Panc1 (cell line): ENCODE measurements at regions not wholly inside any gene's neighbourhood (a gene's known extent, or its start where the extent isn't known, plus 50 kb on each side); places are given as distances from the start of the nearest gene placed in this dataset.
"Not testable (repeated sequence)": the region's sequence is repeated elsewhere in the genome, so short reads cannot be mapped to it uniquely, and the experiment has no call there.

Source experiments
- ATAC-seq: fragments of 200-7000 bp; cut with Tn5 transposase; 2 replicates; pipeline ENCODE4 v1.9.1; 2020; ENCODE audit warnings: mild to moderate bottlenecking, moderate library complexity
- BruUV-seq: library from RNA; stranded (reverse); fragments of 400-500 nt; replicated peaks from 2 replicates; lab custom pipeline; 2021; lab: Mats Ljungman, UMichigan
- CTCF ChIA-PET: fragments of 300-600 bp; sonication (Branson Sonifier 250); formaldehyde crosslinking; loops from one replicate; lab custom pipeline; 2022; ENCODE audit warnings: antibody characterized with exemption; lab: Charles Lee
- POLR2A ChIA-PET: fragments of 300-600 bp; sonication (Branson Sonifier 250); formaldehyde crosslinking; loops from one replicate; lab custom pipeline; 2022; ENCODE audit warnings: antibody characterized with exemption; lab: Charles Lee
- DNase-seq: peaks from one replicate; pipeline ENCODE4 v3.0.0-alpha.2; 2010; ENCODE audit warnings: low read depth, low spot score
- H3K27ac ChIP-seq: 2 replicates; pipeline ENCODE4 v1.5.1; 2011; ENCODE audit warnings: mild to moderate bottlenecking, low read length, inconsistent platforms
- H3K27me3 ChIP-seq: fragments of 200-500 bp; sonication (Bioruptor generic); 2 replicates; pipeline ENCODE4 v1.6.0; 2014; ENCODE audit warnings: low read length, inconsistent platforms; ENCODE audit not compliant: control insufficient read depth, insufficient read depth
- H3K36me3 ChIP-seq: fragments of 200-500 bp; sonication (Bioruptor generic); 2 replicates; pipeline ENCODE4 v1.5.1; 2014; ENCODE audit warnings: inconsistent platforms, mild to moderate bottlenecking, low read length, moderate library complexity; ENCODE audit not compliant: control insufficient read depth, insufficient read depth
- H3K4me1 ChIP-seq: 2 replicates; pipeline ENCODE4 v1.5.1; 2011; ENCODE audit warnings: inconsistent platforms, mild to moderate bottlenecking, low read length, moderate library complexity; ENCODE audit not compliant: control insufficient read depth, insufficient read depth
- H3K4me3 ChIP-seq, 2 experiments: 2 replicates each; pipeline ENCODE4 v1.5.1; 2011 to 2012; ENCODE audit warnings: low read depth in 2 of 2, low read length in 2 of 2, mild to moderate bottlenecking in 2 of 2, inconsistent platforms in 1 of 2, moderate library complexity in 1 of 2
- H3K9me3 ChIP-seq: fragments of 200-500 bp; sonication (Bioruptor generic); 2 replicates; pipeline ENCODE4 v1.5.1; 2014; ENCODE audit warnings: low read depth, mild to moderate bottlenecking, inconsistent platforms, low read length, moderate library complexity; ENCODE audit not compliant: control insufficient read depth, insufficient read depth
- POLR2AphosphoS5 ChIP-seq: IDR thresholded peaks from 2 replicates; pipeline ENCODE4 v1.6.1; 2012; ENCODE audit warnings: mild to moderate bottlenecking, low read depth, low read length, moderate library complexity
- REST ChIP-seq, 2 experiments: IDR thresholded peaks; 2 replicates each; pipeline ENCODE4 v1.6.1; 2011 to 2012; ENCODE audit warnings: low read depth in 2 of 2, control low read depth in 1 of 2, low read length in 1 of 2, mild to moderate bottlenecking in 1 of 2, moderate library complexity in 1 of 2; ENCODE audit not compliant: insufficient read depth in 1 of 2
- SIN3A ChIP-seq: IDR thresholded peaks from 2 replicates; pipeline ENCODE4 v1.6.1; 2012; ENCODE audit warnings: low read depth, mild to moderate bottlenecking, low read length, moderate library complexity, borderline replicate concordance; ENCODE audit not compliant: insufficient read depth
- TCF7L2 ChIP-seq: IDR thresholded peaks from 2 replicates; pipeline ENCODE4 v1.6.1; 2011; ENCODE audit warnings: mild to moderate bottlenecking, low read depth, low read length, inconsistent platforms
- in situ Hi-C: cut with HindIII; loops from 2 replicates; pipeline ENCODE4 v1.10.0; 2016; ENCODE audit warnings: low sequenced_read_pairs, low pct_unique_long_range_greater_than_20kb
- intact Hi-C: fragments of 100-400 bp; cut with micrococcal nuclease; formaldehyde crosslinking; loops from one replicate; pipeline ENCODE4 v1.10.0; 2022; ENCODE audit not compliant: unreplicated experiment
- TF ChIP-seq, protein P1 (sequence below): fragments of 450-650 bp; IDR thresholded peaks from 2 replicates; pipeline ENCODE4 v1.5.1; 2017; ENCODE audit warnings: mild to moderate bottlenecking

DNA sequence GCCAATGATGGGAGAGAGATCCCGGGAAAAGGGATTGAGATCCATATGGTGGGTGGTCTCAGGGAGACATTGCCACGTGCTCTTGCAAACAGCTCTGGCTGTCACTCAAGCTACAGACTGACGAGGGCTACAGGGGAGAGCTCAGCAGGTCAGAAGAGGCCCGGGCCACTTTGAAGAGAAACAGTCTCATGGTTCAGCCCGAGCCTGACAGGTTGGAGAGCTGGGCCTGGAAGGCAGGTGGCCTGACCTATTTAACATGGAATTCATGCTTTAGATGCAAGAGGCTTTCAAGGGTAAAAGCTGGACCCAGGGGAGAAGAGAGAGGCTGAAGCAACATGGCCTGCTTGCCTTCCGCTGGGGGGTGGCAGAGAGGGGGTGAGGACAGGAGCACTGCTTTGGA is 81.0 kb upstream of the BRD7 start:
- CTCF ChIA-PET = no interaction called here
- BruUV-seq = no TSS peak

DNA sequence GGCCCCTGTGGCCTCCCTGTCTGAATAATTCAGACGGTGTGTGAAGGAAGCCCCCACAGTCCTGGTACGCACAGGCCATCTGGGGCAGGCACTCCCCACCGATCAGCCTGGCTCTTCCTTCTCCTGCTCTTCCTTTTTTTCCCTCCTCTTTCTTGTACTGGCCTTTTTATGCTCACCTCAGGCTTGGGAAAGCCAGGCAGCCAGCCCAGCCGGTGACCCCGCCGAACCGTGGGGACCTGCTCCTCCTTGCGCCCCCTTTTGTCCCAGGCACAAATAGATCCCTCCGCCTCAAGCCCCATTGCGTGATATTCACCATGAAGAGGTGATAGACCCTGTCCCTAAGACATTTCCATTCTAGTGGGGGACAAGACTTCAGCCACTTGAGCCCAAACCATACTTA is 80.2 kb upstream of the BRD7 start:
- BruUV-seq = no TSS peak
- no peak for DNase-seq
- no peak overlapping the region for H3K27ac ChIP-seq
- H3K4me3 ChIP-seq = no peak overlapping the region
- no peaks in the 10 kb centered on the region for H3K4me1 ChIP-seq
- no peaks in the 10 kb centered on the region for H3K27me3 ChIP-seq
- TF ChIP-seq POLR2AphosphoS5 (no peak), TCF7L2 (no peak)
- ChIA-PET CTCF (no interaction called here), POLR2A (no interaction called here)
- intact Hi-C loops = no loop called here
- no peaks in the 10 kb centered on the region for H3K9me3 ChIP-seq
- in situ Hi-C loops = no loop called here
- ATAC-seq = no peak
- H3K36me3 ChIP-seq = no peaks in the 10 kb centered on the region

More for the DNA sequence above, 81.0 kb upstream of the BRD7 start:
- no peaks in the 10 kb centered on the region for H3K27me3 ChIP-seq
- H3K27ac ChIP-seq = no peak overlapping the region
- intact Hi-C loops = no loop called here
- H3K4me1 ChIP-seq = no peaks in the 10 kb centered on the region
- no peaks in the 10 kb centered on the region for H3K36me3 ChIP-seq
- no peak overlapping the region for H3K4me3 ChIP-seq
- DNase-seq = no peak
- H3K9me3 ChIP-seq = no peaks in the 10 kb centered on the region
- no peak for TF ChIP-seq REST (IDR thresholded peaks at IDR 0.05; ENCODE audit: insufficient read depth in 1 of 2, low read depth in 2 of 2, low read length in 1 of 2)
- no peak for ATAC-seq
- POLR2A ChIA-PET = no interaction called here
- in situ Hi-C loops = no loop called here

DNA sequence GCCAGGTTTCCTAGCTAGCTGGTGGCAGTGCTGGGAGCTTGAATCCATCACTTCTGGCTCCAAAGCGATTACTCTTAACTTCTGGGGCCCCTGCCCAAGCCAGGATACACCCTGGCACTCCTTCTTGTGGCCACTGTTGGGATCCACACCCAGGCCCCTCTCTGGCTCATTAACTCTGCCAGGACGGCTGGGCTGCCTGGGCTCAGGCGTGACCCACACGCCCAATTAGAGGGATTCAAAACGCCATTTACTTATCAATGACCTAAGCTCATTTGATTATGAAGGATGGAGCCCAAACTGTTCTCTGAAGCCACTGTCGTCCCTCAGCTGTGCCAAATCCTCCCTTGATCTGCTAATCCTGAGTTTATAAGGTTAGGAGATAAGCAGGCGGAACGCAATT is 79.7 kb upstream of the BRD7 start:
- no peaks in the 10 kb centered on the region for H3K4me1 ChIP-seq
- no peak overlapping the region for H3K27ac ChIP-seq
- intact Hi-C loops (no loop called here), in situ Hi-C loops (no loop called here)
- ChIA-PET POLR2A (interaction anchor here (0.5 kb wide), 1 partner anchor 32 kb away, joined by 6 read pairs; no protein-coding TSS in a partner anchor), CTCF (no interaction called here)
- no peak for TF ChIP-seq SIN3A
- no peak for TF ChIP-seq REST (IDR thresholded peaks at IDR 0.05; ENCODE audit: insufficient read depth in 1 of 2, low read depth in 2 of 2, low read length in 1 of 2)
- TF ChIP-seq, protein P1, sequence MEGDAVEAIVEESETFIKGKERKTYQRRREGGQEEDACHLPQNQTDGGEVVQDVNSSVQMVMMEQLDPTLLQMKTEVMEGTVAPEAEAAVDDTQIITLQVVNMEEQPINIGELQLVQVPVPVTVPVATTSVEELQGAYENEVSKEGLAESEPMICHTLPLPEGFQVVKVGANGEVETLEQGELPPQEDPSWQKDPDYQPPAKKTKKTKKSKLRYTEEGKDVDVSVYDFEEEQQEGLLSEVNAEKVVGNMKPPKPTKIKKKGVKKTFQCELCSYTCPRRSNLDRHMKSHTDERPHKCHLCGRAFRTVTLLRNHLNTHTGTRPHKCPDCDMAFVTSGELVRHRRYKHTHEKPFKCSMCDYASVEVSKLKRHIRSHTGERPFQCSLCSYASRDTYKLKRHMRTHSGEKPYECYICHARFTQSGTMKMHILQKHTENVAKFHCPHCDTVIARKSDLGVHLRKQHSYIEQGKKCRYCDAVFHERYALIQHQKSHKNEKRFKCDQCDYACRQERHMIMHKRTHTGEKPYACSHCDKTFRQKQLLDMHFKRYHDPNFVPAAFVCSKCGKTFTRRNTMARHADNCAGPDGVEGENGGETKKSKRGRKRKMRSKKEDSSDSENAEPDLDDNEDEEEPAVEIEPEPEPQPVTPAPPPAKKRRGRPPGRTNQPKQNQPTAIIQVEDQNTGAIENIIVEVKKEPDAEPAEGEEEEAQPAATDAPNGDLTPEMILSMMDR = no peak
- no peak for TF ChIP-seq POLR2AphosphoS5
- TF ChIP-seq TCF7L2 = no peak
- H3K27me3 ChIP-seq = no peaks in the 10 kb centered on the region
- DNase-seq (no peak), ATAC-seq (peak; percentile 78)
- H3K36me3 ChIP-seq = no peaks in the 10 kb centered on the region
- no peaks in the 10 kb centered on the region for H3K9me3 ChIP-seq
- no peak overlapping the region for H3K4me3 ChIP-seq
- no TSS peak for BruUV-seq

- BruUV-seq, POLR2A ChIA-PET, CTCF ChIA-PET, intact Hi-C loops, H3K36me3 ChIP-seq, in situ Hi-C loops, H3K4me3 ChIP-seq, H3K9me3 ChIP-seq, H3K27me3 ChIP-seq, H3K4me1 ChIP-seq, ATAC-seq, DNase-seq, H3K27ac ChIP-seq: not testable (repeated sequence)
Measured at GRCh38 chr16:50447386-50447785, 78.6 kb upstream of the BRD7 start.
